Trophoblast cell (in vitro differentiated cells and primary cell): ENCODE measurements at regions not wholly inside any gene's neighbourhood (a gene's known extent, or its start where the extent isn't known, plus 50 kb on each side); places are given as distances from the start of the nearest gene placed in this dataset.

Experiments used
- DNase-seq, 2 donors: peaks; one replicate each; pipeline ENCODE4 v3.0.0-alpha.2; 2016
- H2AFZ ChIP-seq: 2 replicates; pipeline ENCODE4 v1.6.1; 2013; ENCODE audit warnings: low read length, moderate library complexity, mild to moderate bottlenecking; ENCODE audit not compliant: insufficient read depth, poor library complexity
- H2AK5ac ChIP-seq: 2 replicates; pipeline ENCODE4 v1.6.1; 2013; ENCODE audit warnings: mild to moderate bottlenecking, low read length
- H2BK120ac ChIP-seq: 2 replicates; pipeline ENCODE4 v1.6.1; 2013; ENCODE audit warnings: low read length, mild to moderate bottlenecking, moderate library complexity; ENCODE audit not compliant: insufficient read depth, poor library complexity
- H2BK12ac ChIP-seq: 2 replicates; pipeline ENCODE4 v1.6.1; 2013; ENCODE audit warnings: mild to moderate bottlenecking, low read length, moderate library complexity
- H2BK5ac ChIP-seq: 2 replicates; pipeline ENCODE4 v1.6.1; 2013; ENCODE audit warnings: low read length, low read depth, moderate library complexity, mild to moderate bottlenecking; ENCODE audit not compliant: poor library complexity
- H3K14ac ChIP-seq: 2 replicates; pipeline ENCODE4 v1.6.1; 2013; ENCODE audit warnings: mild to moderate bottlenecking, low read length
- H3K18ac ChIP-seq: 2 replicates; pipeline ENCODE4 v1.6.1; 2013; ENCODE audit warnings: mild to moderate bottlenecking, low read length
- H3K23ac ChIP-seq: 2 replicates; pipeline ENCODE4 v1.6.1; 2013; ENCODE audit warnings: low read length
- H3K27ac ChIP-seq: 2 replicates; pipeline ENCODE4 v1.5.1; 2013; ENCODE audit warnings: low read depth, mild to moderate bottlenecking, inconsistent platforms, low read length, moderate library complexity
- H3K27me3 ChIP-seq: 2 replicates; pipeline ENCODE4 v1.6.1; 2013; ENCODE audit warnings: inconsistent platforms, mild to moderate bottlenecking, low read length, moderate library complexity; ENCODE audit not compliant: insufficient read depth
- H3K36me3 ChIP-seq, 2 experiments: 1 replicate in 1 of 2; 2 replicates in 1 of 2; pipeline ENCODE4 v1.6.1; 2013; ENCODE audit warnings: low read length in 2 of 2, mild to moderate bottlenecking in 2 of 2, moderate library complexity in 1 of 2; ENCODE audit not compliant: insufficient read depth in 2 of 2, control insufficient read depth in 1 of 2
- H3K4ac ChIP-seq: 2 replicates; pipeline ENCODE4 v1.6.1; 2013; ENCODE audit warnings: low read depth, mild to moderate bottlenecking, low read length, moderate library complexity
- H3K4me1 ChIP-seq, 2 experiments: 1 replicate in 1 of 2; 2 replicates in 1 of 2; pipeline ENCODE4 v1.6.1; 2013; ENCODE audit warnings: low read length in 2 of 2, mild to moderate bottlenecking in 2 of 2, moderate library complexity in 1 of 2; ENCODE audit not compliant: insufficient read depth in 2 of 2, control insufficient read depth in 1 of 2
- H3K4me2 ChIP-seq: 2 replicates; pipeline ENCODE4 v1.6.1; 2013; ENCODE audit warnings: inconsistent platforms, mild to moderate bottlenecking, low read length, moderate library complexity
- H3K4me3 ChIP-seq: 2 replicates; pipeline ENCODE4 v1.5.1; 2013; ENCODE audit warnings: mild to moderate bottlenecking, low read depth, low read length, inconsistent platforms
- H3K79me1 ChIP-seq: one replicate; pipeline ENCODE4 v1.6.1; 2013; ENCODE audit warnings: low read length
- H3K79me2 ChIP-seq: 2 replicates; pipeline ENCODE4 v1.6.1; 2013; ENCODE audit warnings: low read length, mild to moderate bottlenecking; ENCODE audit not compliant: control insufficient read depth, insufficient read depth, poor library complexity
- H3K9ac ChIP-seq: 2 replicates; pipeline ENCODE4 v1.6.1; 2013; ENCODE audit warnings: mild to moderate bottlenecking, low read length
- H3K9me3 ChIP-seq: 2 replicates; pipeline ENCODE4 v1.6.1; 2013; ENCODE audit warnings: low read depth, mild to moderate bottlenecking, control low read depth, inconsistent platforms, low read length; ENCODE audit not compliant: insufficient read depth
- H4K12ac ChIP-seq: 2 replicates; pipeline ENCODE4 v1.6.1; 2013; ENCODE audit warnings: low read depth, mild to moderate bottlenecking, low read length, moderate library complexity
- H4K8ac ChIP-seq: 2 replicates; pipeline ENCODE4 v1.6.1; 2013; ENCODE audit warnings: low read depth, mild to moderate bottlenecking, low read length, moderate library complexity
- H4K91ac ChIP-seq: one replicate; pipeline ENCODE4 v1.6.1; 2013; ENCODE audit warnings: low read depth, mild to moderate bottlenecking, low read length, moderate library complexity
- WGBS: extraction: QIAGEN DNeasy Blood & Tissue Kit; methylation state at CpG from one replicate; pipeline ENCODE4 v1.1.7; 2013; ENCODE audit warnings: missing lambda C conversion rate; ENCODE audit not compliant: insufficient read length, insufficient coverage; ENCODE audit errors: extremely low coverage; 5-methylcytosine and 5-hydroxymethylcytosine counted together

DNA sequence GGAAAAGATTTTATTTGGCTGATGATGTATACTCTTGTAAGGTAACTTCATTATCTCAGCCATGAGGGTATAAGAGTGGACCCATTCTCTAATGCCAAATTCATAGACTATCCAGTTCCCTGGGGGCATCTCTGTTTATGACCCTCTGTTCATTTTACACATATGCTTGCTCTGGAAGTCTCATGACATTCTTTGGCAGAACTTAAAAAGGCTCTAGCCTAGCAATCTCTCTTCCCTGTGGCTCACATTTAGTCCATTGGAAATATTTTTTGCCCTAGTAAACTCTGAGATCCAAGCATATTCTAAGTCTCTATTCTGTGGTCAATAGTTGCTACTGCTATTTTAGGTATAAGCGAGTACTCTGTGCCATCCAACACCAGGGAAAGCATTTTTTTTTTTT is 1201.8 kb upstream of the ZEB2 start:
- no peaks in the 10 kb centered on the region for H3K9me3 ChIP-seq
- H3K79me1 ChIP-seq, result no peaks in the 10 kb centered on the region
- no peak for DNase-seq
- no peak overlapping the region for H2BK12ac ChIP-seq
- H2BK5ac ChIP-seq, result no peak overlapping the region
- H3K4ac ChIP-seq, result no peak overlapping the region
- H3K27me3 ChIP-seq, result no peaks in the 10 kb centered on the region
- H3K4me1 ChIP-seq, result peaks cover under 1 to 1% of the 10 kb centered on the region in 2 experiments
- H2AK5ac ChIP-seq, result no peak overlapping the region
- no CpG with 5 or more reads among the region's 1 CpG for WGBS
- H3K27ac ChIP-seq, result no peak overlapping the region
- no peaks in the 10 kb centered on the region for H3K36me3 ChIP-seq
- no peak overlapping the region for H3K23ac ChIP-seq
- no peak overlapping the region for H4K8ac ChIP-seq
- no peak overlapping the region for H3K9ac ChIP-seq
- no peak overlapping the region for H3K18ac ChIP-seq
- no peak overlapping the region for H4K91ac ChIP-seq
- H3K4me3 ChIP-seq, result no peak overlapping the region
- no peak overlapping the region for H3K14ac ChIP-seq
- H3K79me2 ChIP-seq, result no peaks in the 10 kb centered on the region
- no peak overlapping the region for H2BK120ac ChIP-seq
- no peak overlapping the region for H4K12ac ChIP-seq
- no peak overlapping the region for H3K4me2 ChIP-seq
- no peak overlapping the region for H2AFZ ChIP-seq

DNA sequence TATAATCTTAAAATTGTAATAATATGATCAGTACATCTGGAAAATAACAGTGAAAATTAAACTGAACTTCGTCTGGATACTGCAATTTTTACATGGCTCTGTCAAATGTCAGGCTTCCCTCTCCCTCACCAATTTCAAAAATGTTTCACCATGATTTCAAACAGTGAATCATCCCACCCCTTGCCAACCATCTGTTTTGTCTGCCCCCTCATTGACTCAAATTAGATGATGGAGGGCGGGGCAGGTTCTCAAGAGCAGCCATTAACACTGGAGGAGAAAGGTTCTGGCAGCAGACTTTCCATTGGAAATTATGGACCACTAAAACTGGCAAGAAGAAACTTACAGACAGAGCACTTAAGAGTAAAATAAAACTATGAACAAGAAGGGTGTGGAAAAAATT is 1195.7 kb upstream of the ZEB2 start:
- no peak overlapping the region for H3K4ac ChIP-seq
- H3K9ac ChIP-seq, result no peak overlapping the region
- no CpG with 5 or more reads among the region's 2 CpGs for WGBS
- H3K9me3 ChIP-seq, result no peaks in the 10 kb centered on the region
- H3K27ac ChIP-seq, result no peak overlapping the region
- no peak overlapping the region for H2BK120ac ChIP-seq
- H4K8ac ChIP-seq, result no peak overlapping the region
- no peaks in the 10 kb centered on the region for H3K36me3 ChIP-seq
- H3K14ac ChIP-seq, result no peak overlapping the region
- no peak overlapping the region for H4K91ac ChIP-seq
- H3K79me2 ChIP-seq, result no peaks in the 10 kb centered on the region
- no peak overlapping the region for H2BK5ac ChIP-seq
- no peak overlapping the region for H2AFZ ChIP-seq
- no peaks in the 10 kb centered on the region for H3K4me1 ChIP-seq
- H3K23ac ChIP-seq, result no peak overlapping the region
- no peak overlapping the region for H4K12ac ChIP-seq
- no peak overlapping the region for H2AK5ac ChIP-seq
- no peak for DNase-seq
- H3K4me2 ChIP-seq, result no peak overlapping the region
- no peak overlapping the region for H3K18ac ChIP-seq
- no peak overlapping the region for H3K4me3 ChIP-seq
- no peaks in the 10 kb centered on the region for H3K79me1 ChIP-seq
- no peaks in the 10 kb centered on the region for H3K27me3 ChIP-seq
- no peak overlapping the region for H2BK12ac ChIP-seq

DNA sequence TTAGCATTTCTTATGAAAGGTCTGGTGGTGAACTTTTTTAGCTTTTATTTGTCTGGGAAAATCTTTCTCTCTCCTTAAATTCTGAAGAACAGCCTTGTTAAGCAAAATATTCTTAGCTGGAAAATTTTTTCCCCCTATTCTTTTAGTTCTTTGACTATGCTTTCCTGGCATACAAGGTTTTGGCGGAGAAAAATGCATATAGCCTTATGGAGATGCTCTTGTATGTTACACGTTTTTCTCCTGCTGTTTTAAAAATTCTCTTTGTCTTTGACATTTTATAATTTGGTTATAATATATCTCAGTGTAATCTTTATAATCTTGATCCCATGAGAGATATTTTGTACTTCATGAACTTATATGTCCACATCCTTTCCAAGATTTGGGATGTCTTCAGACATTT is 1190.4 kb upstream of the ZEB2 start:
- Histone ChIP-seq H3K4ac (no peak overlapping the region), H3K23ac (no peak overlapping the region), H2BK5ac (no peak overlapping the region), H3K79me2 (no peaks in the 10 kb centered on the region), H4K12ac (no peak overlapping the region), H4K91ac (no peak overlapping the region), H4K8ac (no peak overlapping the region), H2BK120ac (no peak overlapping the region), H3K4me2 (no peak overlapping the region), H3K18ac (no peak overlapping the region), H2AFZ (no peak overlapping the region), H3K9me3 (no peaks in the 10 kb centered on the region), H3K14ac (no peak overlapping the region), H3K4me3 (no peak overlapping the region), H3K36me3 (no peaks in the 10 kb centered on the region), H3K4me1 (no peaks in the 10 kb centered on the region), H3K9ac (no peak overlapping the region), H3K27ac (no peak overlapping the region), H3K27me3 (no peaks in the 10 kb centered on the region), H2AK5ac (no peak overlapping the region), H3K79me1 (no peaks in the 10 kb centered on the region), H2BK12ac (no peak overlapping the region)
- no CpG with 5 or more reads among the region's 2 CpGs for WGBS
- no peak for DNase-seq

DNA sequence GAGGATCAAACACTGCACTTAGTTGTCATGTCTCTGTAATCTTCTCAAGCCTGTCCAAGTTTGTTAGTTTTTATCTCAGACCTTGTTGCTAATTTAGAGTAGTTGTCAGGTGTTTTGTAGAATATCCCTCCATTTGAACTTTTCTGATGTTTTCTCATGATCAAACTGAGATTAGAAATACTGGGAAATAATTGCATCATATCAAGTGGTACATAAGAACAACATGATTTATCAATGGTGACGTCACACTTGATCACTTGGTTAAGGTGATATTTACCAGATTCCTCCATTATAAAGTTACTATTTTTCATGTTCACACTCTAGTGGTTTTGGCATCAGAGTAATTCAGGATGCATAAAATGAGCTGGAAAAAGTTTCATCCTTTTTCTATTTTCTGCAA is 1182.4 kb upstream of the ZEB2 start:
- no peak overlapping the region for H3K18ac ChIP-seq
- no CpG with 5 or more reads among the region's 1 CpG for WGBS
- H3K27me3 ChIP-seq, result no peaks in the 10 kb centered on the region
- no peak overlapping the region for H3K9ac ChIP-seq
- H4K12ac ChIP-seq, result no peak overlapping the region
- no peaks in the 10 kb centered on the region for H3K9me3 ChIP-seq
- H3K27ac ChIP-seq, result no peak overlapping the region
- no peak for DNase-seq
- H2BK12ac ChIP-seq, result no peak overlapping the region
- H4K91ac ChIP-seq, result no peak overlapping the region
- H3K4me1 ChIP-seq, result no peaks in the 10 kb centered on the region
- H3K36me3 ChIP-seq, result no peaks in the 10 kb centered on the region
- no peak overlapping the region for H3K4me3 ChIP-seq
- no peaks in the 10 kb centered on the region for H3K79me2 ChIP-seq
- H2AFZ ChIP-seq, result no peak overlapping the region
- H3K23ac ChIP-seq, result no peak overlapping the region
- no peak overlapping the region for H2AK5ac ChIP-seq
- H4K8ac ChIP-seq, result no peak overlapping the region
- H3K79me1 ChIP-seq, result no peaks in the 10 kb centered on the region
- no peak overlapping the region for H3K4me2 ChIP-seq
- no peak overlapping the region for H2BK5ac ChIP-seq
- no peak overlapping the region for H2BK120ac ChIP-seq
- no peak overlapping the region for H3K4ac ChIP-seq
- no peak overlapping the region for H3K14ac ChIP-seq
